ENCODE measurements at regions not wholly inside any gene's neighbourhood (a gene's known extent, or its start where the extent isn't known, plus 50 kb on each side); places are given as distances from the start of the nearest gene placed in this dataset.

GRCh38 chr9:108631496-108632285, 224.1 kb downstream of the ACTL7B start:
- H3K27me3 ChIP-seq (ENCODE audit: control insufficient read depth in 2 of 2, insufficient read depth in 2 of 2, low read length in 2 of 2): no peaks in the 10 kb centered on the region
- no peaks in the 10 kb centered on the region for H4K20me1 ChIP-seq (ENCODE audit: insufficient read depth, low read length)
- peaks cover 0 to 3% of the 10 kb centered on the region in 2 donors for H3K9me3 ChIP-seq (replicated peaks in 1 of 2; ENCODE audit: control insufficient read depth in 1 of 2, insufficient read depth in 1 of 2, low read length in 2 of 2)
- H3K4me2 ChIP-seq (replicated peaks; ENCODE audit: extremely low read depth, low read length, poor library complexity, severe bottlenecking): no peak overlapping the region
- intact Hi-C loops (cut with micrococcal nuclease): no loop called here
- no peak overlapping the region for H2AFZ ChIP-seq (ENCODE audit: insufficient read depth, low read depth, low read length, poor library complexity, severe bottlenecking)
- Mint-ChIP-seq H3K9me3 (peaks cover 0 to 10% (median 3%) of the 10 kb centered on the region in 7 donors), H3K4me3 (no peak overlapping the region), H3K36me3 (peaks cover 2 to 4% of the 10 kb centered on the region in 2 donors), H3K27me3 (ENCODE audit: low read depth in 3 of 3) (peaks cover 0 to 1% (median 0%) of the 10 kb centered on the region in 3 donors), H3K4me1 (peaks cover 55% of the 10 kb centered on the region), H3K27ac (peak overlapping the region; percentile 66 to 93 (median 86))
- no peak overlapping the region for H3K9ac ChIP-seq (ENCODE audit: insufficient read depth, low read length, poor library complexity, severe bottlenecking)
- no peak for TF ChIP-seq CTCF (IDR thresholded peaks at IDR 0.05)
- peak overlapping the region in 1 of 2 donors; percentile 79 for H3K27ac ChIP-seq (ENCODE audit: low read depth in 1 of 2, low read length in 2 of 2)
- peak; percentile 77 to 84 (median 79) for DNase-seq
- no peak overlapping the region for H3K4me3 ChIP-seq (replicated peaks in 1 of 3; ENCODE audit: low read depth in 2 of 3, low read length in 3 of 3)
- no CpG with 5 or more reads among the region's 3 CpGs for WGBS (ENCODE audit: insufficient coverage)
- no peaks in the 10 kb centered on the region for H3K36me3 ChIP-seq (replicated peaks in 1 of 2; ENCODE audit: control insufficient read depth in 1 of 2, insufficient read depth in 2 of 2, low read length in 2 of 2)
- H3K4me1 ChIP-seq (ENCODE audit: control insufficient read depth in 1 of 2, insufficient read depth in 2 of 2, low read length in 2 of 2): peaks cover 24 to 40% of the 10 kb centered on the region in 2 donors
- no peaks in the 10 kb centered on the region for H3K79me2 ChIP-seq (ENCODE audit: insufficient read depth, low read length)

- H3K4me3 Mint-ChIP-seq: no peak overlapping the region
- Histone ChIP-seq H4K20me1 (ENCODE audit: insufficient read depth, low read length) (no peaks in the 10 kb centered on the region), H3K4me3 (replicated peaks in 1 of 3; ENCODE audit: low read depth in 2 of 3, low read length in 3 of 3) (no peak overlapping the region), H3K27me3 (ENCODE audit: control insufficient read depth in 2 of 2, insufficient read depth in 2 of 2, low read length in 2 of 2) (no peaks in the 10 kb centered on the region), H3K4me2 (replicated peaks; ENCODE audit: extremely low read depth, low read length, poor library complexity, severe bottlenecking) (no peak overlapping the region), H3K27ac (ENCODE audit: low read depth in 1 of 2, low read length in 2 of 2) (no peak overlapping the region), H3K9me3 (replicated peaks in 1 of 2; ENCODE audit: control insufficient read depth in 1 of 2, insufficient read depth in 1 of 2, low read length in 2 of 2) (peaks cover 0 to 5% of the 10 kb centered on the region in 2 donors), H3K9ac (ENCODE audit: insufficient read depth, low read length, poor library complexity, severe bottlenecking) (no peak overlapping the region), H3K79me2 (ENCODE audit: insufficient read depth, low read length) (no peaks in the 10 kb centered on the region), H3K4me1 (ENCODE audit: control insufficient read depth in 1 of 2, insufficient read depth in 2 of 2, low read length in 2 of 2) (peaks cover 28 to 32% of the 10 kb centered on the region in 2 donors), H2AFZ (ENCODE audit: insufficient read depth, low read depth, low read length, poor library complexity, severe bottlenecking) (no peak overlapping the region), H3K36me3 (replicated peaks in 1 of 2; ENCODE audit: control insufficient read depth in 1 of 2, insufficient read depth in 2 of 2, low read length in 2 of 2) (no peaks in the 10 kb centered on the region)
- no peak for TF ChIP-seq CTCF (IDR thresholded peaks at IDR 0.05)
- H3K9me3 Mint-ChIP-seq: peaks cover 0 to 16% (median 3%) of the 10 kb centered on the region in 7 donors
- peaks cover 46% of the 10 kb centered on the region for H3K4me1 Mint-ChIP-seq
- no peak for DNase-seq
- intact Hi-C loops (cut with micrococcal nuclease): no loop called here
- H3K36me3 Mint-ChIP-seq: peaks cover 0 to 8% of the 10 kb centered on the region in 2 donors
- peak overlapping the region in 2 of 7 donors; percentile 24 to 33 for H3K27ac Mint-ChIP-seq
- H3K27me3 Mint-ChIP-seq (ENCODE audit: low read depth in 3 of 3): peaks cover 0 to 2% (median 0%) of the 10 kb centered on the region in 3 donors
Measured at GRCh38 chr9:108628316-108628715, 227.5 kb downstream of the ACTL7B start.

Measured in CD14-positive monocyte (primary cell).